GM23338 (cell line): ENCODE measurements at regions not wholly inside any gene's neighbourhood (a gene's known extent, or its start where the extent isn't known, plus 50 kb on each side); places are given as distances from the start of the nearest gene placed in this dataset.

ENCODE experiments used
- ATAC-seq: fragments of 200-7000 bp; cut with Tn5 transposase; 3 replicates; pipeline ENCODE4 v1.9.1; 2020
- DNase-seq: peaks from one replicate; pipeline ENCODE4 v3.0.0-alpha.2; 2015; ENCODE audit warnings: low spot score
- H2AFZ ChIP-seq: fragments of 200-600 bp; sonication (generic); 2 replicates; pipeline ENCODE4 v1.8.0; 2016; ENCODE audit warnings: antibody characterized with exemption, mild to moderate bottlenecking, moderate library complexity
- H3F3A ChIP-seq: fragments of 200-600 bp; sonication (generic); replicated peaks from 2 replicates; pipeline ENCODE4 v1.8.0; 2017; ENCODE audit warnings: antibody characterized with exemption, mixed run types, low read depth
- H3K27ac ChIP-seq: fragments of 200-600 bp; sonication (generic); 2 replicates; pipeline ENCODE4 v1.6.1; 2016; ENCODE audit warnings: low read depth
- H3K27me3 ChIP-seq: fragments of 200-600 bp; sonication (generic); 2 replicates; pipeline ENCODE4 v1.8.0; 2016; ENCODE audit warnings: mild to moderate bottlenecking, mixed run types, moderate library complexity; ENCODE audit not compliant: insufficient read depth
- H3K36me3 ChIP-seq: fragments of 200-600 bp; sonication (generic); 2 replicates; pipeline ENCODE4 v1.8.0; 2016; ENCODE audit warnings: mild to moderate bottlenecking; ENCODE audit not compliant: insufficient read depth
- H3K4me1 ChIP-seq: fragments of 200-600 bp; sonication (generic); 2 replicates; pipeline ENCODE4 v1.8.0; 2016; ENCODE audit warnings: mild to moderate bottlenecking, moderate library complexity; ENCODE audit not compliant: insufficient read depth
- H3K4me2 ChIP-seq: fragments of 200-600 bp; sonication (generic); 2 replicates; pipeline ENCODE4 v1.7.1; 2017; ENCODE audit warnings: mixed run types
- H3K4me3 ChIP-seq: fragments of 200-600 bp; sonication (generic); 2 replicates; pipeline ENCODE4 v1.6.1; 2016; ENCODE audit warnings: mixed run types
- H3K79me2 ChIP-seq: fragments of 200-600 bp; sonication (generic); replicated peaks from 2 replicates; pipeline ENCODE4 v1.8.0; 2017; ENCODE audit warnings: mild to moderate bottlenecking; ENCODE audit not compliant: insufficient read depth
- H3K9me2 ChIP-seq: fragments of 200-600 bp; sonication (generic); 2 replicates; pipeline ENCODE4 v1.8.0; 2017; ENCODE audit not compliant: insufficient read depth
- H4K20me1 ChIP-seq: fragments of 200-600 bp; sonication (generic); replicated peaks from 2 replicates; pipeline ENCODE4 v1.8.0; 2017; ENCODE audit warnings: mild to moderate bottlenecking; ENCODE audit not compliant: insufficient read depth
- H3K27ac Mint-ChIP-seq: 2 replicates; pipeline ENCODE4 v1.8.0; 2020; ENCODE audit warnings: inconsistent platforms, mild to moderate bottlenecking, moderate library complexity, mixed read lengths
- H3K27me3 Mint-ChIP-seq: 3 replicates; pipeline ENCODE4 v1.8.0; 2022; ENCODE audit warnings: low read depth, mild to moderate bottlenecking, moderate library complexity, mixed read lengths, inconsistent platforms; ENCODE audit not compliant: insufficient read depth, poor library complexity
- H3K36me3 Mint-ChIP-seq: 3 replicates; pipeline ENCODE4 v1.8.0; 2021; ENCODE audit warnings: low read depth, mild to moderate bottlenecking, inconsistent platforms, moderate library complexity, mixed read lengths
- H3K4me1 Mint-ChIP-seq: 3 replicates; pipeline ENCODE4 v1.8.0; 2020; ENCODE audit warnings: mild to moderate bottlenecking, inconsistent platforms, mixed read lengths
- H3K4me3 Mint-ChIP-seq: 3 replicates; pipeline ENCODE4 v1.8.0; 2021; ENCODE audit warnings: moderate library complexity, mild to moderate bottlenecking, inconsistent platforms, mixed read lengths
- H3K9me3 Mint-ChIP-seq: 3 replicates; pipeline ENCODE4 v1.8.0; 2020; ENCODE audit warnings: moderate library complexity, mild to moderate bottlenecking, inconsistent platforms, mixed read lengths
- CREB1 ChIP-seq: fragments of 250-450 bp; sonication (Bioruptor Pico); IDR thresholded peaks from 2 replicates; pipeline ENCODE4 v1.5.0; 2020; ENCODE audit warnings: low read depth, mild to moderate bottlenecking, moderate library complexity
- NANOG ChIP-seq: IDR thresholded peaks from 2 replicates; pipeline ENCODE4 v1.6.1; 2016; ENCODE audit warnings: antibody characterized with exemption, borderline replicate concordance
- ZNF462 ChIP-seq: fragments of 250-450 bp; sonication (Bioruptor Pico); IDR thresholded peaks from 2 replicates; pipeline ENCODE4 v1.5.0; 2020; ENCODE audit warnings: mild to moderate bottlenecking, moderate library complexity
- TF ChIP-seq, protein P1 (sequence below): IDR thresholded peaks from 2 replicates; pipeline ENCODE4 v1.6.1; 2016; ENCODE audit warnings: antibody characterized with exemption

- TF ChIP-seq ZNF462 (CRISPR knock-in tag) (no peak), NANOG (no peak)
- TF ChIP-seq, protein P1, sequence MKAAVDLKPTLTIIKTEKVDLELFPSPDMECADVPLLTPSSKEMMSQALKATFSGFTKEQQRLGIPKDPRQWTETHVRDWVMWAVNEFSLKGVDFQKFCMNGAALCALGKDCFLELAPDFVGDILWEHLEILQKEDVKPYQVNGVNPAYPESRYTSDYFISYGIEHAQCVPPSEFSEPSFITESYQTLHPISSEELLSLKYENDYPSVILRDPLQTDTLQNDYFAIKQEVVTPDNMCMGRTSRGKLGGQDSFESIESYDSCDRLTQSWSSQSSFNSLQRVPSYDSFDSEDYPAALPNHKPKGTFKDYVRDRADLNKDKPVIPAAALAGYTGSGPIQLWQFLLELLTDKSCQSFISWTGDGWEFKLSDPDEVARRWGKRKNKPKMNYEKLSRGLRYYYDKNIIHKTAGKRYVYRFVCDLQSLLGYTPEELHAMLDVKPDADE = no peak
Measured at GRCh38 chr1:57678138-57678537, 254.3 kb upstream of the DAB1 start (continued).

GRCh38 chr1:57675776-57676175, 251.9 kb upstream of the DAB1 start:
- no peaks in the 10 kb centered on the region for H3K79me2 ChIP-seq
- H3K27ac ChIP-seq = no peak overlapping the region
- H3K36me3 ChIP-seq = no peaks in the 10 kb centered on the region
- no peak overlapping the region for H3K4me3 ChIP-seq
- no peak overlapping the region for H3K4me2 ChIP-seq
- no peak for ATAC-seq
- H3K4me1 ChIP-seq = 0 out of 2 replicates have a peak, but pooled peaks cover 5% of the 10 kb centered on the region
- Mint-ChIP-seq H3K36me3 (no peaks in the 10 kb centered on the region), H3K4me1 (peaks cover 10% of the 10 kb centered on the region), H3K27ac (no peak overlapping the region), H3K4me3 (no peak overlapping the region), H3K27me3 (peaks cover 4% of the 10 kb centered on the region), H3K9me3 (no peaks in the 10 kb centered on the region)
- DNase-seq = no peak
- peaks cover 28% of the 10 kb centered on the region for H3K27me3 ChIP-seq
- no peak overlapping the region for H2AFZ ChIP-seq
- 0 out of 2 replicates have a peak, but pooled peaks cover 4% of the 10 kb centered on the region for H3K9me2 ChIP-seq
- H4K20me1 ChIP-seq = no peaks in the 10 kb centered on the region
- no peaks in the 10 kb centered on the region for H3F3A ChIP-seq
- TF ChIP-seq ZNF462 (CRISPR knock-in tag) = no peak
- no peak for TF ChIP-seq CREB1
